ENCODE measurements at regions not wholly inside any gene's neighbourhood (a gene's known extent, or its start where the extent isn't known, plus 50 kb on each side); places are given as distances from the start of the nearest gene placed in this dataset.
"Not testable (repeated sequence)": the region's sequence is repeated elsewhere in the genome, so short reads cannot be mapped to it uniquely, and the experiment has no call there.

- DNase-seq, result no peak
Measured at GRCh38 chr5:155529362-155529761, 515.8 kb downstream of the KIF4B start.

DNA sequence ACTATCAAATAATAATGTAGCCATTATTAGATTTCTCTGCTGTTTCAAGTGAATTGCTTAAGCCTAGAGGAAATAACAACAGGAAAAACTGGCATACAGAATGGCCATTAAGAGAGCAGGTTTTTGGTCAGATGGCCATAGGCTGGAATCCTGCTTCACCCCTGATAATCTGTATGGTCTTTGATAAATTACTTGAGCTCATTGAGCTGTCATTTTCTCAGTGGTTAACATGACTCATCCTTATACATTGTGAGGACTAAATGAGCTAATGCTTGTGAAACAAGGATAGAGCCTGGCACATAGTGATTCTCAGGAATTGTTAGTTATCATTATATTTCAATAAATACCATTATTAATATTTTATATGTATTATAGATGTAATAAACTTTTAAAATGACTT, 516.5 kb downstream of the KIF4B start:
- DNase-seq, result peak; percentile 5

GRCh38 chr5:155532621-155533311, 519.2 kb downstream of the KIF4B start:
- DNase-seq, result peak; percentile 2

GRCh38 chr5:155540000-155540595, 526.5 kb downstream of the KIF4B start:
- DNase-seq, result no peak

- DNase-seq, result no peak
Measured at GRCh38 chr5:155546075-155546474, 532.5 kb downstream of the KIF4B start.

- no peak for DNase-seq
Measured at GRCh38 chr5:155554500-155554899, 540.9 kb downstream of the KIF4B start.

DNA sequence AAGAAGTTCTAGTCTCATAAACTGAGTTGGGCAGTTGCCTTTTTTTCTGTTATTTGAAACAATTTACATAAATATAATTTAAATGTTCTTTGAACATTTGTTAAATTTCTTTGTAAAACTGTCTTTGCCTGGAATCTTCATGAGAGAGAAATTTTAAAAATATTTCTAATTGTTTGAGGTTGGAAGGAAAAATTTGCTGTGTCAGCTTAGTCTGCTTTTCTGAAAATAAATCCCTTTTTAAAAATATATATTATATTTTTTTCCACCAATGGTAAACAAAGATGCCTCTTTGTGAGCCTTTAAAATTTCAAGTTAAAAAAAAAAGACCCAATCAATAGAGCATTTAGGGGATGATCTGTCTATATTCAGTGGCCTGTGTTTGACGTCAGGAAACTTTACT, 542.7 kb downstream of the KIF4B start:
- no peak for DNase-seq

DNA sequence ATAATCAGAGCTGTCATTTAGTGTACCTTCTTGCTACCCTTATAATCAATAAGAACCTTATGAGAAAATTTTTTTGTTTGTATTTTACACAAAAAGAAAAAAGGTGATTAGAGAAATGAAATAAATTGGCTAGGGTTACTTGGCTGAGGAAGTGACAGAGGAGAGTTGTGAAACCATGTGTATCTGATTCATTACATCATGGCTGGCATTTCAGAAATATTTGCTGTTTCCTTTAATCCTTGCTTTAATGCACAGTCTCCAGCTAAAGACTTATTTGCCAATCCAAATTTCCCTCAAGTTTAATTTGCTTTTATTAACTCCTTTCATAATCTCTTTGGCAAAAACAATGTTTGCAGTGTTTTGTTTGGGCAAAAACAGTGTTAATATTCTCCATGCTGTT, 543.1 kb downstream of the KIF4B start:
- no peak for DNase-seq

- no peak for DNase-seq
Measured at GRCh38 chr5:155562158-155562557, 548.6 kb downstream of the KIF4B start.

DNA sequence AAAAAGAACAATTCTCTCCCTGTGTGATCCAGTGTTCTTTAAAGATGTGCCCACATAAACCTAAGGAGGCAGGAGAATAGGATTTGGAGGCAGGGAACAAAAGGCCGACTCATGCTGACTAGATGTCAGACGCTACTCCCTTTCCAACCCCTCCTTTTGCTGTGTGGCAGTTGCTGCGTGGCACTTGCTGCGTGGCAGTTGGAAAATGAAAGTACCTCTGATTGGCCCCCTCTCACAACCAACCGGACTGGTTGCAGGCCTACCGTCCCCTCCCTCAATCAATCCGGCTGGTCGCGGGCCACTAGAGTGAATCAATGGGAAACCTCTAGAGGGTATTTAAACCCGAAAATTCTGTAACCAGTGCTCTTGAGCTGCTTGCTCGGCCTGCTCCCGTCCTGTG, 551.0 kb downstream of the KIF4B start:
- DNase-seq, result no peak

- no peak for DNase-seq
Measured at GRCh38 chr5:155575861-155576260, 562.3 kb downstream of the KIF4B start.

GRCh38 chr5:155586808-155587207, 573.3 kb downstream of the KIF4B start:
- DNase-seq, result not testable (repeated sequence)

- DNase-seq, result no peak
Measured at GRCh38 chr5:155587458-155587857, 573.9 kb downstream of the KIF4B start.

GRCh38 chr5:155591273-155591672, 577.7 kb downstream of the KIF4B start:
- no peak for DNase-seq

- DNase-seq, result no peak
Measured at GRCh38 chr5:155594270-155594669, 580.7 kb downstream of the KIF4B start.

DNA sequence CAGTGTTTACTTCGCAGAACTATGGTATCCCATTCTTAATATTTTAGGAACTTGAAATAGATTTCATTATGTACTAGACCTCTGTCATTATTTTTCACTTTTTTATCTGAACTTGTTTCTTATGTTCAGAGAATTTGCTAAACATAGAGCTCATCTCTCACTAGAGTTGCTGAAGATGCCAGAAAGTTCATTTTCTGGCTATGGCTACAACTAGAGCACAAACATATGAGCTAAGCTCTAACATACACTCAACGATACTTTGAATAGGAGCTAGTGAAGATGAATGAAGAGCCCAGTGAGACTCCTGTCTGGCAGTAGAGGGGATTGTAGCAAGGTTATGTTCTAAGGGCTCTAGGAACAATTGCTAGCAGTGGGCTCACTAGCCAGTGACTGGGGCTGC, 582.2 kb downstream of the KIF4B start:
- DNase-seq, result no peak

DNA sequence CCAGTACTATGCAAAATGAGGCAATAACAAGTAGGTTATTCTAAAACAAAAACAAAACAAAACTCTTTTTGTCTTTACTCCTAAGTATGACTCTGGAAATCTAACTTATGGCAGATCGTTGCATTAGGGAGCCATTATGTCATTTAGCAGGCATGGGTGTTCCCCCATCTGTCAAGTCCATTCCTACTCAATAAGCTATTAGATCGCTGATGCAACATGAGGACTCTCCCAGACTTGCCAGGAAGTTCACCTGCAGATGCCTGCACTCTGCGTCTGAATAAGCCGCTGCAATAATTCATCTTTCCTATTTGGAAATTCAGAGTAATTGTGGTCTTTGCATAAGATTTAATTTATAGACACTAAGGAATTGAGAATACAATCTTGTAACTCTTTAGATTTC, 585.0 kb downstream of the KIF4B start:
- DNase-seq, result no peak

DNA sequence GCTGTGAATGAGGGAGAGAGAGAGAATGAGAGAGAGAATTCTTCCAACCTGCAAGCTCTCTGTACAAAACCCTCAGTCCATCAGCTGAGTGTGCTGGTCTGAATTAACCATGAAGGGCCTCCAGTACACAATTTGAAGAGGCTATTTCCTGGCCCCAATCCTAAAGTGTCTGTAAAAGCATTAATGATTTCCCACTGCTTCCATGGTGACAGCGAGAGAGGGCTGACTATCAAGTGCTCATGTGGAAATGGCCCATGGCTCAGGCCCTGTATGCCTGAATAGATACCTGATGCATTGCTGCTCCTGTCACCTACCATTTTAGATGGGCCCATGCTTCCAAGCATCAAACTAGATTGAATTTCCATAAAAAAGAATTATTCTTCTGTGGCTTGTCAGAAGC, 592.4 kb downstream of the KIF4B start:
- no peak for DNase-seq

- peak; percentile 26 for DNase-seq
Measured at GRCh38 chr5:155616779-155617392, 603.3 kb downstream of the KIF4B start.

GRCh38 chr5:155619688-155620087, 606.1 kb downstream of the KIF4B start:
- no peak for DNase-seq

GRCh38 chr5:155620821-155621410, 607.4 kb downstream of the KIF4B start:
- no peak for DNase-seq

- no peak for DNase-seq
Measured at GRCh38 chr5:155624597-155625241, 611.2 kb downstream of the KIF4B start.

DNA sequence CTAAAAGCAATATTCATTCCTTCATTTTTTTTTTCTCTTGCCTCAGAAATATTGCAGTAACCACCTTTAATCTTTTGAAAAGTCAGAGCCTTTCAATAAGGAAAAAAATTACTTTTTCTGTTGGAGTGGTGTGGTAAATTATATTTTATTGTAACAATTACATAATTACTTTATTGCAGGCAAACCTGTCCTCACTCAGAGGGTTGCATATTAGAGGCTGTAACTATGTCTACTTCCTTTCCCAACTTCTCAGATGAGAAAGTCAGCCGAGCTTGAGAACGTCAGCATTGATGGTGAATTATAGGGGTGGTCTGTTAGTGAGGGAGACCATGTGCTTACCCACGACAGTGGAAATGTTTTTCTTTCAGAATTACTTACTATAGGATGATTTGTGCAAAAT, 611.8 kb downstream of the KIF4B start:
- DNase-seq, result no peak

Data from fibroblast of skin of right quadriceps (primary cell).